GM21825 (cell line): ENCODE measurements at regions not wholly inside any gene's neighbourhood (a gene's known extent, or its start where the extent isn't known, plus 50 kb on each side); places are given as distances from the start of the nearest gene placed in this dataset.

Source experiments
- ATAC-seq: cut with Tn5 transposase; IDR thresholded peaks from one replicate; pipeline ENCODE4 v1.9.1; 2021; ENCODE audit warnings: mild to moderate bottlenecking, moderate library complexity; ENCODE audit not compliant: unreplicated experiment

DNA sequence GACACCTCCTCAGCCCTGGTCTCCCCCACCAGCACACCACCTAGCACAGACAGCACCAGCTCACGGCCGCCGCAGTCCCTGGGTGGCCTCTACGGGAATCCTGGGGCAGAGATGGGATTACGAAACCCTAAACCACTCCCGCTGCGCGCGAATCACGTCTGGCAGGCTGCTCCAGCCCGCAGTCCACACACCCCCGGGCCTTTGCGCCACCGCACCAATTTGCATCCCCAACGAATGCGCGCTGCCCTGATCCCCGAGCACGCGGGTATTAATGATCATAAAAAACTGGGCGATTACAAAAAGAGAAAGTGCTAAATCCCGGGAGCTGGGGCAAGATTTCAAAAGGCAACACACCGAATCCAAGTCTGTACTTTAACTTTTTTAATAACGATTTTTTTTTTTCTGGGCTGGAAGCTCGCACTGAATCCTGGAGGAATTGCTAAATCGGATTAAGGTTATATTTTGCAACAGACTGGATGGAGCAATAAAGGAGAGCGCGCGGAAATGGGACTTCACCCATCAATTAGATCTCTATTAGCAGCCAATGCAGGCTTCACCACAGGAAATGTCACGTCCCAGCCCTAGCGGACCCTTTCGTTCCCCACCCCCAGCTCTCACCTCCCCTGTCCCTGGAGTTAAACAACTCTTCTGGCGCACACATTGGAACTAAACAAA, 69.8 kb upstream of the TMEM33 start:
- ATAC-seq, result no peak

DNA sequence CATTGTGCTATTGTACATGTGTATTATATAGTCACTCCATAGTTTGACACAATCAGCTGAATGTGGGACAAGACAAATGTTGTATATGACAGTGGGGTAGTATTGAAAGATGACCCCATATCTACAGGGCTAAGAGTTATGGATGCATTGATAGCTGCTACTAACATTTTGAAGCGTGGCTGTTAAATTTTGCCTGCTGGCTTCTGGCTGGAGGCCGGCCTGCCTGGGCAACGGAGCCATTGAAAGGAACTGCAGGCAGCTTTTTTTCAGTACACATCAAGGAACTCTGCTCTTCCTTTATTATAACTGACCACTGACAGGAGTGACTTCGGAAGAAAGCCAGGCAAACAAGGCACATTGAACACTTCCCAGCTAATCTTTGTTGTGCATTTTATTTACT, 76.1 kb upstream of the TMEM33 start:
- ATAC-seq, result no peak

DNA sequence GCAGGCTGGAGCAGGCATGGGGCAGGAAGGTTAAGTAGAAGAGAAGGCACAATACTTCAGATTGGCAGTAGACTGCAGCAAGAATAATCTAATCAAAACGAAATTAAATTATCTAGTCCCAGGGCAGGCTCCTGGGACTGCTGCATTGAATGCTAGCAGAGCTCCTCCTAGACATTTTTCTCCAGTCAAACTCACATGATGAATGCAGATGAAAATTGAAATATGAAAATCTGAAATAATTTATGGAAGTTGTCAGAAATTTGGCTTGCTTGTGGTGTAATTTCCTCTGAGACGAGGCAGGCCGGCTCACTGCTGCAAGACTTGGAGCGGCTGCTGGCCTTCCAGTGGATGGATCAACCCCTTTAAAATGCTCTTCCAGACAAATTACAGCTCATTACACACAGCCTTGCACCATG, 78.0 kb upstream of the TMEM33 start:
- no peak for ATAC-seq

DNA sequence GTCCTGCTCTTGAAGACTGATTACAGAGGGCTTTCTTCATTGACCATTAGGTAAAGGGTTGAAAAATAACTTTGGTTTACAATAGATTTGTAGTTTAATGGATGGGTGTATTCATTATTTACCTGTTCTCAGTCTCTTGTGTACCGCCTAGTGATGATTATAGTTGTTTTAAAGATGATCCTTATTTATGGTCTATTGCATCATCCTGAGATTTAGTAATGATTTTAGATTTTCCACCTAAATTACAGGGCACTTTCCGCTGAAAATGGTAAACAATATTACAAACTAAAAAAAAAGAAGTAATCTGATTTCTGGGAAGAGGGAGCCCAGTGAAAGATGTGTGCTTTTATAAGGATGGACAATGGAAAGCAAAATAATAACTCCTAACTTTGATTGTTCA, 78.4 kb upstream of the TMEM33 start:
- no peak for ATAC-seq

DNA sequence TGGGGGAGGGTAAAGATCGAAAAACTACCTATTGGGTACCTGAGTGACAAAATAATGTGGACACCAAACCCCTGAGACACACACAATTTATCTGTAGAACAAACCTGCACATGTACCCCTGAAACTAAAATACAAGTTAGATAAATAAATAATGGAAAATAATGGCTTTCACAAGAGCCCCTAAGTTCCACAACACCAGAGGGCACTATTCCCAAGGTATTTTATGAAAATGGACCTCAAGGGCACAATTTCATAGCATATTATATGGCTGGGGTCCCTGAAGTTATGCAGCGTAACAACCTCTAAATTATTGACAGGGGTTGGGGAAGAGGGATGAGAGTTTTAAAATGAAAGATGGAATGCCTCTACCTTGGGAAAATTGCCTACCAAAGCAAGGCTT, 81.3 kb upstream of the TMEM33 start:
- ATAC-seq, result no peak

DNA sequence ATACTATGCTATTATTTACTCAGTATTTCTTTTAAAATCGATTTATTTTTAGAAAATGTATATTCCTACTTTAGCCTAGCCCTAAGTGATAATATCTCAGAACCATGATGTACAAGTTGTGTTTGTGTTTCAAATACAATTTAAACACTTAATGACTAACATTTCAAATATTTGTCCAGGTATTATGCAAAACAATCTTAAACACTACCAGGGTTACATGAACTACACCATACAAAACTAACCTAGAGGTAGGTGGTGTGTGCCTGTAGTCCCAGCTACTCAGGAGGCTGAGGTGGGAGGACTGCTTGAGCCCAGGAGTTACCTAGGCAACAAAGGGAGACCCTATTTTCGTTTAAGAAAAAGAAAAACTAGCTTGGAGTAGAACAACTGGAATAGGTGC, 83.0 kb upstream of the TMEM33 start:
- ATAC-seq, result no peak

DNA sequence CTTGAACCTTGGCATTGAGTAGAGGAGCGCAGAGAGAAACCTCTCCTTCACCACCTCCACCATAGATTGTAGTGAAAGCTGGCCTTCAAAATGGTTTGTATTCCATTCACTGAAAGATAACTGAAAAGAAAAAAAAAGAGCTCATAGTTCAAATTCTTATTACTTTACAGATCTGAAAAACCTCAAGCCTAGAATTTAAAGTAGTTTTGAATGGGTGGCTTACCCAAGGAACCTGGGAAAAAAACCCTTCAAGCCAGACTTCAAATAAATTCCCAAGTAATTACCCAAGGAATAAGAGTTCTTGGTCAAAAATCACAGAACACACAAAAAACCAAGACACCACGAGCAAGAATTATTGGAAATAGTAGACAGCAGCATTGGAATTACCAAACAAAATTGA, 83.6 kb upstream of the TMEM33 start:
- ATAC-seq, result no peak

DNA sequence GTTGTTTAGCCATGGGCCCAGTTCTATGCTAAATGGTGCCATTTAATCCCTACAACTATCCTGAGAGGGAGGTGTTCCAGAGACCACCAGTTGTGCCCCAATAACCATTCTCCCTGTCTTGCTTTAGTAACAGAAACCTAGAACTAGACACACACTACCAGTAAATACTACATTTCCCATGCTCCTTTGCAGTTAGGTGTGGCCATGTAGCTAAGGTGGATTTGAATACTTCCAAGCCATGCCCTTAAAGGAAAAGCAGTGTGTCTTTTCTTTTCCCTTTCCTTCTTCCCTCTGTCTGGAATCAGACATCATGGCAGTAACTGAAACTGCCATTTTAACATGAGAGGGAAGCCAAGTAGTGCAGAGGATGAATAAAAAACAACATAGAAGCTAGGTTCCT, 90.9 kb upstream of the TMEM33 start:
- no peak for ATAC-seq

DNA sequence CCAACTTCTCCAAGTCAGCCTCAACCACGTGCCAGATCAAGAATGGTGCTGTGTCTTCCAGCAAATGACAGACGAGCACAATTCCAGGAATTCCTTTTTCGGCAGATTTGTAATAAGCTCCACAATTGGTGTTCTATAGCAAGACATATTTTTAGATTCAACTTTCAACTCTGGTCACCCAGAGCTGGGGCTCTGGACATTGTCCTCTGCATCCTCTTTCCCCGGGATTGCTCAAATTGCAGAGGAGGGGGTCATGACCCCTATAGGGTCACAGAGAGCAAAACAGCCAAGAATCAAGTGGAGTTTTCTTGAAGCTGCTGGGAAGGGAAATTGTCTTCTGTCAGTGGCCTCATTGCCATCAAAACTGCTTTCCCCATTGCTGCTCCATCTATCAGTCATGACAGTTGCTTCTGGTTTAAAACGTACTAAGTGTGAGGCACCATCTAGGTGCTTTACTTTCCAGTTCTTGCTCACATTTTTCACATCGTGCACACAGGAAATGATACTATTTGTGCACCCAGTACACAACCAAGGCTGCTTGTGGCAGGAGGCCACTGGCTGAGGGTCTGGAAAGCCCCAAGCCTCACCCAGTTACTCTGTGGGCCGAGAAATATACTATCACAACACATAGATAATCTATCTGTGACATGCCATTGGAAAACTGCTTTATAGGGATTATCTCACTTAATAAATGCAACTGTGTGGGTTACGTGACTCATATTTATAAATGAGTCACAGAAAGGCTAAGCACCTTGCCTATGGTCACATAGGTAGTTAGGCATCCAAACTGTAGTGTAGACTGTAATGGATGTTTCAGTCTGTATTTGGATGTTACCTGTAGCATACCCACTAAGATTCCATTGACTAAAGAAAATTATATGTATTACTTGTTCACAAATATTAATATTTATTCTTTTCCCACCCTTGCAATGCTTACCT, 91.7 kb upstream of the PHOX2B start:
- ATAC-seq, result no peak

DNA sequence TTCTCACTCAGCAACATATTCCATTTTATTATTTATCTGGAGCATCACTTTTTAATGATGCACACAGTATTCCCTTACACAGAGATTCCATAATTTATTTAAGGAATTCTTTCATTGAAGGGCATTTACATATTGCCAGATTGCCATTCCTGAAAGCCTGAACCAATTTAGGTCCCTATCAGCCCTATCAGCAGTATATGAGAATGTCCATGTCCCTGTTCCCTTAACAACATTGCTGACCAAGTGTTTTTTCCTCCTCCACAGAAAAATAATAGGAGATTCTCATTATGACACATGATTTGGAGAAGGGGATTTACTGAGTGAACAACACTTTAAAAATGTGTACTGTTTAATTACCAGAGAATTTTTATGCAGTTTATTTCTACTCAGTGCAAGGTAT, 90.1 kb upstream of the PHOX2B start:
- no peak for ATAC-seq

DNA sequence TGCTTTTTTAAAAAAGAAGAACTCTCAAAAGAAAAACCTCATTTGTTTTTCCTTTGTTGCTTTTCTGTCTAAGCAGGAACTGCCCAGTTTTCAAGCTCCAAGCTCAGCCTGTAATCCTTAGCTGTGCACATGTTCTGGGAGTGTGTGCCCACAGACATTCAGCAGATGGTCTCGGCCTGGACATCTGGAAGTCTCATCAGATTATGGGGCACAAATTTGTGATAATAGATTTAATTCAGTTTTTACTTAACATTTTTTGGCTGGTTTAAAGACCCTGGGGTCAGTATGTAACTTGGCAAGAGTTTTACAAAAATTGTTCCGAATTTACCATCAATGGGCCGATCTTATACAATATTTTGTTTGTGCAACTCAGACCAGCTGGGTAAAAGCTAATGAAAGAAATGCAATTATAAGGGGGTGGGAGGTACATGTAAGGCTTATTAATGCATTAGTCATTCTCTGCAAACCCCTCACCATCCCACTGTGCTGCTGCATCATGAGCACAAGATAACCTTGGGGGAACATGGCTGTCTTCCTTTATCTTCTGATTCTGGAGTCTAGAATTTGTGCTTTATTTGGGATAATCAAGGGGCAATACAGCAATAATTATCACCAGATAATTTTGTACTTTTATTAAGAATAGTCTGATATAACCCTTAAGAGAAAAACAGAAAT, 86.9 kb upstream of the PHOX2B start:
- ATAC-seq, result no peak

DNA sequence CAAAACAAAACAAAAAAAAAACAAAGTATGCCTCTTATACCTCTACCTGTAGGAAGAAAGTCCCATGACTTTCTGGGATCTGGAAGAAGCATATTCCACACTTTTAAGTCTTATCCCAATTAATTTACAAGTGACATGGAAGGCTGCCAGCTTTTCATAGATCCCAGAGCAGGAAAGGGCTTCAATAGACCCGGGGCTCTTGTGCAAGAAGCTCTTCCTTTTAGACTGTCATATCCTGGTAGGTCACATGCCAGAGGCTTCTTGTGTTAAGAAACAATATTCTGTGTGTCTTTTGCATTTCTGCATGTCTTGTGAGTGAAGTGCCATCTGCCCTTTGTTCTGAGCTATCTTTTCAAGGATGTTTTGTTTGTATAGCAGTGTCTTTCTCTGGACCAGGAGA, 84.4 kb upstream of the PHOX2B start:
- no peak for ATAC-seq

DNA sequence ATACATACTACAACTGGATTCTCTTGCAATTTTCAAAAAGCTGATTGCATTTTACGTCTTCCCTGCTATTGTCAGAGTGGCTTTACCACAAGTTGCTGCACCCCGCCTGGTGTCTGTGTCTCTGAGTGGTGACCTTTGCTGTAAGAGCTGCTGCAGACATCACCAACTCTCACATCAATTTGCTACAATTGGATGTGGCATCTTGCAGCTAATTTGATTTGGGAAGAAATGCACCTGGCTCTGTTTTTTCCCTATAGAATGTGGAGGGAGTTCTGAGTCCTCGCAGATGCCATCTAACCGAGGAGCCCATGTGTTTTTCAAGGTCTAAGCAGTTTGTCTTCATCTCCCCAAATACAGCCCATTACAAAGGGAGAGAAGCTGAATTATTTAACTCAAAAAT, 73.8 kb upstream of the PHOX2B start:
- no peak for ATAC-seq

DNA sequence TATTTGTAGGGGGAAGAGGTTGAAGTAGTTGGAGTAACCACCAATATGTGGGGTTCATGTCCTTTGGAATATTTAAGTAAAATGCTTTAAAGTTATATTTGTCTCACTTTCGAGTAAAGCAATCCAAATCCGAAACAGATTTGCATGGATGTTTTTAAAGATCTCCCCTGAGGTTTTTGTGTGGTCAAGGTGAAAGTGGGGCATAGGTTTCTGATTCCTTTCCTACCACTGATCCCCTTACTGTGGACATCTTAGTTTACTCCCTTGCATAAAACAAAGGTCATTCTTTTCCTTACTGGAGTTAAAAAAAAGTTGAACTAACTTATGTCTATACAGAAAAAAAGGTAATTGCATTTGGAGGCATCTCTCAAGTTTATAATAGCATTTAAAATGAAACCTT, 71.9 kb upstream of the PHOX2B start:
- ATAC-seq, result no peak

DNA sequence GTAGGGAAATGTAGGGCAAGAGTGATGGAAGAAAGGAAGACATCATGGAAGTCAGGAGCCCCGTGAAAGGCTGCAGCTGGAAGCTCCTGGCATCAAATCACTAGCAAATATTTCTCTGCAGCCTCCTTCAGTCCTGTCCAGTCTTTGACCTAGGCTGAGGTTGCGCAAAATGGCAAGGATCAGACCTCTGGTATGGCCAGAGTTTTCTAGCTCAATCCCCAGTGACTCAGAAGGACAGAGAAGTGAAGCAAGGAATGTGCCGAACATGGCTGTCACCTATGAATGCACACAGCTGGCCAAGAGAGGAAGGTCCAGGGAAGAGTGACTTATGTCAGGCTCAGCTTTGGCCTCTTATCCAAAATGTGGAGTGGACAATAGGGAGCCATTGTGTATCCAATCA, 71.1 kb upstream of the PHOX2B start:
- ATAC-seq, result no peak

DNA sequence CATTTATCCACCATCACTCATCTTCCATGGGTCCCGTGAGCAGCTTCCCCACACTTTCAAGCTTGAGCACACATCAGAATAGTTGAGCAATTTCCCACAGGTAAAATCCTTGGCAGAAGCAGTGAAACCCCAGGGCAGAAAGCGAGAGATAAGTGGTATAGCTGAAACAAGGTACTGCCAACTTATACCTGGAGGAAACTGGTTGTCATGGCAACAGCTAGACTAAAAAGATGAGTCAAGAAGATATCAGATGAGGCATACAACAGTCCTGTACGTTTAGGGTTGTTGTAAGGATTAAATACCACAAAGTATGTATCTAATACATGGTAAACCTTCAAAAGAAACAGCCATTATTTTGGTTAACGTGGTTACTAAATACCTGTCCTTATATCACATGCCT, 66.9 kb upstream of the PHOX2B start:
- ATAC-seq, result no peak

DNA sequence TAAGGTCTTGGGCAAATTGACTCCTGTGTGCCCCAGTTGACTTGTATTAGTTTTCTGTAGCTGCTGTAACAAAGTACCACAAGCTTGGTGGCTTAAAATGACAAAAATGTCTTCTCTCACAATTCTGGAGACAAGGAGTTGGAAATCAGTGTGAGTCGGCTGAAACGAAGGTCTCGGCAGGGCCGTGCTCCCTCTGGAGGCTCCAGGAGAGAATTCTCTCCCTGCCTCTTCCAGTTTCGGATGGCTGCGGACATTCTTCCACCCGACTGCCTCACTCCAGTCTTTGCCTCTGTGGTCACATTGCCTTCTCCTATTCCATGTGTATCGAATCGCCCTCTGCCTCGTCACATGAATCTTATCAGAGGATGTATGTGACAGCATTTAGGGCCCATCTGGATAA, 66.0 kb upstream of the PHOX2B start:
- ATAC-seq, result no peak

DNA sequence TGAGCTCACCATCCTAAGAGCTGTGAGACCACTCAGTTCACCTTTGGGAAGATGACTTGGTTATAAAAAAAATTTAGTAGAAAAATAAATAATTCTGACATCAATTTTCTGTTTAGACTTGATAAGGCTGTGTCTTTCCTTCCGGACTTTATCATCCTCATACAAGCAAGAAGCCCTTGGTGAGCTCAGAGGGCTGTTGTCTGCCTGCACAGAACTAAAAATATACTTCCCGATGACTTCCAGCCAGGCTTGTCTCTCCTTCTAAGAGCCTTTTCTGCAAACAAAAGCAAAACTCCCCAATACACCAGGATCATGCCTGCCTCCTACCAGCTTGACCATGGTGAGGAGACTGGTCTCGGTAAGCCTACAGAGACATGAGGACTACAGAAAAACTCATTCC, 58.3 kb upstream of the PHOX2B start:
- no peak for ATAC-seq

DNA sequence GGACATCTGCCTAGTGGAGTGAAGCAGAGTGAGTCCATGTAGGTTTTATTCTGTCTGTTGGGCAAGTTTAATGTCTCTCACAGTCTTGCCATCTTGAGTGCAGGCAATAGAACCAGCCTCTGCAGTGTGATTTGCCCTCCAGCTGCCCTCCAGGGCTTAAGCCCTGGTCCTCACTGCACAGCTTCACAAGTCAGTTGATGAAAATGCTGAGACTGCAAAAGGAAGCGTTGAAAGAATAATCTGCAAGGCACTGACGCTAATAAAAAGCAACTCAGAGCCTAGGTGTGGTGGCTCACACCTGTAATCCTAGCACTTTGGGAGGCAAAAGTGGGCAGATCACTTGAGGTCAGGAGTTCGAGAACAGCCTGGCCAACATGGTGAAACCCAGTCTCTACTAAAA, 54.1 kb upstream of the PHOX2B start:
- ATAC-seq, result no peak

DNA sequence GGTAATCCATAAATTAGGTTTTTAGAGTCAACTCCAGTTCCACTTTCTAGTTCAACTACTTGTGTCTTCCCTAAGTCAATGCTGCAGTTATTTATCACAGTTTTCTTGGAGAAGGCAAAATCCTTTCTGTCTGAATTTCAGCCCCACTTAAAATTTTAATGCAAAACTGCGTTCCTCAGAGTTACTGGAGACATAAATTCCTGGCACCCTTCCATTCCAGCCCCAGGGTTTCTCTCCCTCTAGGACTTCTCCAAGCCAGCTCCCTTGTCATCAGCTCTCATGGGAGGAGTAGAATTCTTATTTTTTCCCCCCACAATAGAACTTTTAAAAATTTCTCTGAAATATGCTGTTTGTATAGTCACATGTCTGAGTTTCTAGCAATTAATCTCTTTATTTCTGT, 50.6 kb upstream of the PHOX2B start:
- no peak for ATAC-seq
